GM12874 (cell line): ENCODE measurements at regions not wholly inside any gene's neighbourhood (a gene's known extent, or its start where the extent isn't known, plus 50 kb on each side); places are given as distances from the start of the nearest gene placed in this dataset.

Experiments used
- TF ChIP-seq, protein P1 (sequence below): IDR thresholded peaks from 2 replicates; pipeline ENCODE4 v1.5.1; 2011; ENCODE audit warnings: low read depth, mild to moderate bottlenecking, control low read depth, low read length, moderate library complexity; ENCODE audit not compliant: insufficient read depth

DNA sequence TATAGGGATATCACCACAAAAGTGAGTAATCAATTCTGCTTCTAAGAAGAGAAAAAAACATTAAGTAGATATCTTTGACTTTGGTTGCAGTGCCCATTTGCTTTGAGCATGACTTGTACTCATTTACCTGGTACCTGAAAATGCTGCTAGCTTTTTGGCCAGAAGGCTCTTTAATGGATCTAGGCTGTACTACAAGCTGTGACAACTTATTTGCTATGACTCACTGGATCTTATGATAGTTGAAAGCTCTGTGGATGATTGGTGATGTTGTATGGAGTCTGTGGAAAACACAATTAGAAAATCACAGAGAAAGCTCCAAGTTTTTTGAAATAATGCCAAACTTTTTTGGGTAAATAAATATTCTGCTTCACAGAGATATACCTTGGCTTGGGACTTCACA is 960.9 kb upstream of the FBXO33 start:
- TF ChIP-seq, protein P1, sequence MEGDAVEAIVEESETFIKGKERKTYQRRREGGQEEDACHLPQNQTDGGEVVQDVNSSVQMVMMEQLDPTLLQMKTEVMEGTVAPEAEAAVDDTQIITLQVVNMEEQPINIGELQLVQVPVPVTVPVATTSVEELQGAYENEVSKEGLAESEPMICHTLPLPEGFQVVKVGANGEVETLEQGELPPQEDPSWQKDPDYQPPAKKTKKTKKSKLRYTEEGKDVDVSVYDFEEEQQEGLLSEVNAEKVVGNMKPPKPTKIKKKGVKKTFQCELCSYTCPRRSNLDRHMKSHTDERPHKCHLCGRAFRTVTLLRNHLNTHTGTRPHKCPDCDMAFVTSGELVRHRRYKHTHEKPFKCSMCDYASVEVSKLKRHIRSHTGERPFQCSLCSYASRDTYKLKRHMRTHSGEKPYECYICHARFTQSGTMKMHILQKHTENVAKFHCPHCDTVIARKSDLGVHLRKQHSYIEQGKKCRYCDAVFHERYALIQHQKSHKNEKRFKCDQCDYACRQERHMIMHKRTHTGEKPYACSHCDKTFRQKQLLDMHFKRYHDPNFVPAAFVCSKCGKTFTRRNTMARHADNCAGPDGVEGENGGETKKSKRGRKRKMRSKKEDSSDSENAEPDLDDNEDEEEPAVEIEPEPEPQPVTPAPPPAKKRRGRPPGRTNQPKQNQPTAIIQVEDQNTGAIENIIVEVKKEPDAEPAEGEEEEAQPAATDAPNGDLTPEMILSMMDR, result no peak

DNA sequence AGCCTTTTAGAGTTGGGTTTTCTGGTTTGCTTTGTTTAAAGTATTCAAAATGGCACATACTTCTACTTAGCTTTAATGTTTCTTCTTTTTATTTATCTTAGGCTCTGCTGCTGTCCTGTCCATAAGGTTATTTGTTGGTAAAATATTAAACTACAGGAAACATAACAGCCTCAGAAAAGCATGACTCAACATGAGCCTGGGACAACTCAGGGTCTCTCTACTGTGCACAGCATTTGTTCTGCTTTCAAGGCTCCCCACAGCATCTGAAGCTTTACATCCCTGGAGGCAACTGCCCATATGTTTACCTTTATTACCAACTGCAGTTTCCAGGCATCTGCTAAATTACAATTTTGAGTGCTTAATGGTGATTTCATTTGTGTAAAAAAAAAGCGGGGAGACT is 954.2 kb upstream of the FBXO33 start:
- TF ChIP-seq, protein P1, result no peak

DNA sequence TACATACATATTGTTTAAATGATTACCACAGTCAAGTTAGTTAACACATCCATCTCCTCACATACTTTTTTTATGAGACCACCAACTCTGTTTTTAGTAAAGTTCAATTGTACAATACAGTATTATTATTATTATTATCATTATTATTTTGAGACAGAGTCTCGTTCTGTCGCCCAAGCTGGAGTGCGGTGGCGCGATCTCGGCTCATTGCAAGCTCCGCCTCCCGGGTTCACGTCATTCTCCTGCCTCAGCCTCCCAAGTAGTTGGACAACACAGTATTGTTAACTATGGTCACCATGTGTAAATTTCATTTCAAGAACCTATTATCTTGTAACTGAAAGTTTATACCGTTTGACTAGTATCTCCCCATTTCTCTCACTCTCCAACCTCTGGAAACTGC is 942.0 kb upstream of the FBXO33 start:
- TF ChIP-seq, protein P1, result no peak

DNA sequence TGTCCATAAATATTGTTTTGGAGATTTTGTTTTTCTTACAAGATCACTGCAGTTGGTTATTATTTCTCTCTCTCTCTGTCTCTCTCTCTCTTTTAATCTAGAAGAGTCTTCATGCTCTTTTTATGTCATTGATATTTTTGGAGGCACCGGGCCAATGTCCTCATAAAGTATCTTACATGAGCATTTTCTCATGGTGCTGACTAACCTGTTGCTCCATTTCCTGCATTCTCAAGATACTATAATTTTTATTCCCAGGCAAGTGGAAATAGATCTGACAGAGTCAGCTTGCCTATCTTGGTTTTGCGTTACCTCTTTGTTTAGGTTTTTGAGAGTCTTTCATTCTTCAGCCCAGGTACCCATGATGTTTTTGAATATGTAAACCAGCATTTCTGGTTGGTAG is 938.8 kb upstream of the FBXO33 start:
- TF ChIP-seq, protein P1, result no peak

DNA sequence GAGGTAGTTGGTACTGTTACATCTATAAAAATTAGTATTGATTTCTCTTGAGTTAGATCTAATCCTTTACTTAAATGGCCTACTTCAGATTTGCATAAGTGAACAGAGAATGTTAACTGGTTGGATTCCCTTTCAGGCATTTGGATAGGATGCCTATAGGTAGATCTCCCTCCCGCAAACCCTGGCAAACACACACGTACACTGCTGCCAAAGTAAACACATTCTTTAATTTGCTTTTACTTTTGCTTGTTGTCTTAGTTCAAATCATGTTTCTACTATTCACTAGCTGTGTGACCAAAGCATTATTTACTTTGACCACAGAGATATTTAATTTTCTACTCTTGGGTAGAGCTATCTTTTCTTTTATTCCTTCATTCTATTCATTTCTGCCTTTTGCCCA is 936.1 kb upstream of the FBXO33 start:
- TF ChIP-seq, protein P1, result no peak

DNA sequence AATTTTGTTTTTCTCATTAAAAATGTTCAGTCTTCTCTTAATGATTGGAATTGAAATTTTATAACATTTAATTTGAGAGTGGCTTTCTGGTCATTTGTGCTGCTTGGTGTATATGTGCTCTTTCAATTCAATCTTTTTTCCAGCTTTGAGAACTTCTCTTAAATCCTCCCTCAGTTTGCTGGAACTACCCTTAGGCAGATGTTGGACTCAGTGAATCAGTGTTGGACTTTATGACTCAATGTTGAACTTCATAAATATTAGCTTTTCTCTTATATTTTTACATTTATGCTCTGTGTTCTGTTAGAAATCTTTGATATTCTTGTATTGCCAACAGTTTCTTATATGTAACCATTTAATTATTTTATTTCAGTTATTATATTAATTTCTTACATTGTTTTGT is 935.5 kb upstream of the FBXO33 start:
- TF ChIP-seq, protein P1, result no peak

DNA sequence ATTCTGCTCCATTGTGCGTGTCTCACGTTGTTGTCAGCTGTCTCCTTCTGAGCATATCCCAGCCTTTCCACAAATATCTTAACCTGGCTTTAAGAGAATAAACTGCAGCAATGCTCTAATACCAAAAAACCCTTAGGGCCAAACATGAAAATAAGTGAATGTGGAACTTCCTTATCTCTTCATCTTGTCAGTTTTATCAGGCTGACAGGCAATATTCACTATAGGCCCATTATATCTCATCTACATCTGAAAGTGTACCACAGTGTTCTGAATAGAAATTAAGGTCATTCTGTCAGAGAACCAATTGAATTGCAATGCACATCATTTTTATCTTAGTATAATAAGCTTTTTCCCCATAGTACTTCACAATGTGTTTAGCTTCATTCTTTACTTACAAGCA is 933.1 kb upstream of the FBXO33 start:
- TF ChIP-seq, protein P1, result no peak

DNA sequence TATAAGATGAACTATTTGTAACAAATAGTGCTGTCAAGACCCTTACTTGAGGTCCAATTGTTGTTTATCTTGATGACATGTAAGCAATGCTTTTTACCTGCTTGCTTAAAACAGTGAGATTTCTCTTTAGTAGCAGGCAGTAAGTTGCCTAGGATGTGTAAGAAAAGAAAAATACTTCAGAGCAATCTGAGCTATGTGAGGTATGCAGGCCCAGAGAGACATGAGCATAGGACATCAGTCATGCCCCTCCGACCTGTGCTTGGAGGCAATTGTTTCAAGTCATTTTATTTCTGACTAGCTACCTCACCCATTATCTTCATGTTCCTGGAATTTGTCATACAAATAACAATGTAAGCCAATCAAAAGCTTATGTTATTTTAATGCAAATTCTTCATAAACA is 930.6 kb upstream of the FBXO33 start:
- TF ChIP-seq, protein P1, result no peak
